ENCODE measurements at regions not wholly inside any gene's neighbourhood (a gene's known extent, or its start where the extent isn't known, plus 50 kb on each side); places are given as distances from the start of the nearest gene placed in this dataset.

DNA sequence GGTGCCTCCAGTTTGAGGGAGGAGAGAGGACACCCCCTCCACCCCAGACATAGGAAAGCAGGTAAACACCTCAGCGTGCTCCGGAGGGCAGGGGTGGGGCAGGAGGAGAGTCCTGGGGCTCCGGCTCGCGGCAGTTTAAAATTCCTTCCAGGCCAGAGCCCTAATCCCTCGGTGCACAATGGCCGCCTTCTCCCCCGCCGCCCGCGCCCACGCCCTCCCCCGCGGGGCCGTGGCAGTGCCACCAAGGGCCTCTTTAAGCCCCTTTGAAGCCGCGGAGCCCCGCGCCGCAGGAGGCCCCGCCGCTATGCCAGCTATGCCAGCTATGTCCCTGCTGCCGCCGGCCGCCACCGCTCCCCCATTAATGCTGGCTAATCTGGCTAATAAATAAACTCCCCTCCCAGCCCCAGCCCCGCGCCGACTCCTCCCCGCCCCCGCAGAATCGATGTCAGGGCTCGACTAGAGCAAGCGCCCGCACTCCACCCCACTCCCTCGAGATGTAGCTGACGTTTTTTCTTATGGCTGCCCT lies 125.1 kb downstream of the MRPL14 start:
- 46% methylated on average over 15 of the region's 37 CpGs for WGBS (ENCODE audit: low lambda C conversion rate)
- H2AFZ ChIP-seq (ENCODE audit: low read depth): no peak overlapping the region
- no peaks in the 10 kb centered on the region for H3K79me2 ChIP-seq (ENCODE audit: insufficient read depth)
- ChIA-PET CTCF (interaction anchor here (0.6 to 2.4 kb wide), 6 partner anchors 11 to 180 kb away, joined by 3 to 8 read pairs (median 4); no protein-coding TSS in a partner anchor), POLR2A (interaction anchor here (1.4 kb wide), 1 partner anchor 60 kb away, joined by 3 read pairs; no protein-coding TSS in a partner anchor)
- H3K4me1 ChIP-seq (ENCODE audit: control insufficient read depth in 1 of 2, insufficient read depth in 2 of 2, low read depth in 1 of 2, low read length in 1 of 2): peaks cover 11 to 42% of the 10 kb centered on the region in 2 experiments; a peak in 3 of 4 replicates
- H3F3A ChIP-seq (replicated peaks; ENCODE audit: insufficient read depth): no peaks in the 10 kb centered on the region
- H3K9me2 ChIP-seq: no peaks in the 10 kb centered on the region
- H4K20me1 ChIP-seq (ENCODE audit: insufficient read depth): no peaks in the 10 kb centered on the region
- H3K9me3 ChIP-seq: no peaks in the 10 kb centered on the region
- no peak overlapping the region for H3K9ac ChIP-seq
- no peak overlapping the region for H3K4me3 ChIP-seq (ENCODE audit: low read depth in 2 of 2, low read length in 1 of 2)
- H3K36me3 ChIP-seq (replicated peaks in 1 of 2; ENCODE audit: control insufficient read depth in 1 of 2, insufficient read depth in 2 of 2, low read length in 1 of 2): no peaks in the 10 kb centered on the region
- DNase-seq: no peak
- H3K27ac ChIP-seq (ENCODE audit: low read depth in 2 of 2, low read length in 1 of 2): no peak overlapping the region
- TF ChIP-seq SMC3 (IDR thresholded peaks at IDR 0.05; ENCODE audit: low read depth, low read length) (no peak), RCOR1 (IDR thresholded peaks at IDR 0.05; ENCODE audit: low read length) (no peak), SIN3A (IDR thresholded peaks at IDR 0.05; ENCODE audit: borderline replicate concordance, low read depth, low read length) (no peak), ELF1 (IDR thresholded peaks at IDR 0.05) (no peak), RXRA (IDR thresholded peaks at IDR 0.05; ENCODE audit: borderline replicate concordance, low read depth) (no peak)
- TF ChIP-seq, protein P1, sequence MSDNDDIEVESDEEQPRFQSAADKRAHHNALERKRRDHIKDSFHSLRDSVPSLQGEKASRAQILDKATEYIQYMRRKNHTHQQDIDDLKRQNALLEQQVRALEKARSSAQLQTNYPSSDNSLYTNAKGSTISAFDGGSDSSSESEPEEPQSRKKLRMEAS (IDR thresholded peaks at IDR 0.05; ENCODE audit: low read depth): no peak
- TF ChIP-seq, protein P2, sequence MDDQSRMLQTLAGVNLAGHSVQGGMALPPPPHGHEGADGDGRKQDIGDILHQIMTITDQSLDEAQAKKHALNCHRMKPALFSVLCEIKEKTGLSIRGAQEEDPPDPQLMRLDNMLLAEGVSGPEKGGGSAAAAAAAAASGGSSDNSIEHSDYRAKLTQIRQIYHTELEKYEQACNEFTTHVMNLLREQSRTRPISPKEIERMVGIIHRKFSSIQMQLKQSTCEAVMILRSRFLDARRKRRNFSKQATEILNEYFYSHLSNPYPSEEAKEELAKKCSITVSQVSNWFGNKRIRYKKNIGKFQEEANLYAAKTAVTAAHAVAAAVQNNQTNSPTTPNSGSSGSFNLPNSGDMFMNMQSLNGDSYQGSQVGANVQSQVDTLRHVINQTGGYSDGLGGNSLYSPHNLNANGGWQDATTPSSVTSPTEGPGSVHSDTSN (IDR thresholded peaks at IDR 0.05): no peak
- no peak overlapping the region for H3K4me2 ChIP-seq
- H3K27me3 ChIP-seq (ENCODE audit: insufficient read depth): no peaks in the 10 kb centered on the region

DNA sequence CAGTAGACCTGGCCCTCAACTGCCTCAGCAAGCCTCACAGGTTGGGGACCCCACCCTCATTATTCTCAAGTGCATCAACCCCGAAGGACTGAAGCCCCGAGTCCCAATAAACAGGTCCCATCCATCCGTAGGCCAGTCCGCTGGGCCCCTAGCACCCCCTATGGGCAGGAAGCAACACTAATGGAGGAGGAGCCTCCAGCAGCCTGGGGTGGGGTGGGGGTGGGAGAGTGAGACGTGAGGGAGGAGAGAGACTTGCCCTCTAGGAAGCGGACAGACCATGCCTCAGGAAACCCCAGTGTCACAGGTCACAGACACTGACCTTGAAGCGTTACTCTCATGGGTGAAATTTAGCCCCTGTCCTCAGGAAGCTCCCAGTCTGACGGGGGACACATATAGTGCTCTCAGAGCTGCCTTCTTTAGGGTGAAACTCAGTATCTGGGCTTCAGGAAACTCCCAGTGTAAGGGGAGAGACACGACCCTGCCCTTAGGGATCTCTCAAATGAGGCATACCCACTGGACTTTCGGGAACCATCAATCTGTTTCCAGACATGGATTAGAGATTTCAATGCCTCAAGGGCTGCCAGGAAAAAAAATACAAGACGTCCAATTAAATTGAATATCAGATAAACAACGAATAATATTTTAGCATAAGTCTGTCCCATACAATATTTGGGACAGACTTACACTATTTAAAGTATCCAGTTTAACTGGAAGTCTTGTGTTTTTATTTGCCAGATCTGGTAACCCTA lies 125.8 kb downstream of the MRPL14 start:
- H3K79me2 ChIP-seq (ENCODE audit: insufficient read depth): no peaks in the 10 kb centered on the region
- CTCF ChIA-PET: interaction anchor here (0.6 to 2.4 kb wide), 12 partner anchors 11 to 337 kb away, joined by 3 to 8 read pairs (median 4); no protein-coding TSS in a partner anchor
- peaks cover 11 to 44% of the 10 kb centered on the region in 2 experiments; a peak in 3 of 4 replicates for H3K4me1 ChIP-seq (ENCODE audit: control insufficient read depth in 1 of 2, insufficient read depth in 2 of 2, low read depth in 1 of 2, low read length in 1 of 2)
- no peaks in the 10 kb centered on the region for H3K9me2 ChIP-seq
- no peak overlapping the region for H3K4me2 ChIP-seq
- no peak overlapping the region; a peak in 1 of 4 replicates for H3K27ac ChIP-seq (ENCODE audit: low read depth in 2 of 2, low read length in 1 of 2)
- no peaks in the 10 kb centered on the region for H4K20me1 ChIP-seq (ENCODE audit: insufficient read depth)
- H3K36me3 ChIP-seq (replicated peaks in 1 of 2; ENCODE audit: control insufficient read depth in 1 of 2, insufficient read depth in 2 of 2, low read length in 1 of 2): no peaks in the 10 kb centered on the region
- WGBS (ENCODE audit: low lambda C conversion rate): 76% methylated on average over 7 of the region's 12 CpGs
- H3K9ac ChIP-seq: no peak overlapping the region
- DNase-seq: peak; percentile 67
- H3F3A ChIP-seq (replicated peaks; ENCODE audit: insufficient read depth): no peaks in the 10 kb centered on the region
- no peaks in the 10 kb centered on the region for H3K9me3 ChIP-seq
- POLR2A ChIA-PET: interaction anchor here (1.4 to 1.5 kb wide), 2 partner anchors 11 to 60 kb away, joined by 3 to 6 read pairs; no protein-coding TSS in a partner anchor
- no peak overlapping the region for H2AFZ ChIP-seq (ENCODE audit: low read depth)
- H3K27me3 ChIP-seq (ENCODE audit: insufficient read depth): no peaks in the 10 kb centered on the region
- TF ChIP-seq NFIC (IDR thresholded peaks at IDR 0.05; ENCODE audit: borderline replicate concordance) (no peak), RAD21 (IDR thresholded peaks at IDR 0.05; ENCODE audit: low read length) (peak; percentile 44), FOXJ3 (CRISPR knock-in tag; IDR thresholded peaks at IDR 0.05) (no peak), NRF1 (IDR thresholded peaks at IDR 0.05; ENCODE audit: low read depth, low read length) (no peak)
- TF ChIP-seq, protein P3, sequence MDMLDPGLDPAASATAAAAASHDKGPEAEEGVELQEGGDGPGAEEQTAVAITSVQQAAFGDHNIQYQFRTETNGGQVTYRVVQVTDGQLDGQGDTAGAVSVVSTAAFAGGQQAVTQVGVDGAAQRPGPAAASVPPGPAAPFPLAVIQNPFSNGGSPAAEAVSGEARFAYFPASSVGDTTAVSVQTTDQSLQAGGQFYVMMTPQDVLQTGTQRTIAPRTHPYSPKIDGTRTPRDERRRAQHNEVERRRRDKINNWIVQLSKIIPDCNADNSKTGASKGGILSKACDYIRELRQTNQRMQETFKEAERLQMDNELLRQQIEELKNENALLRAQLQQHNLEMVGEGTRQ (IDR thresholded peaks at IDR 0.05; ENCODE audit: borderline replicate concordance, low read depth, low read length): no peak
- TF ChIP-seq, protein P4, sequence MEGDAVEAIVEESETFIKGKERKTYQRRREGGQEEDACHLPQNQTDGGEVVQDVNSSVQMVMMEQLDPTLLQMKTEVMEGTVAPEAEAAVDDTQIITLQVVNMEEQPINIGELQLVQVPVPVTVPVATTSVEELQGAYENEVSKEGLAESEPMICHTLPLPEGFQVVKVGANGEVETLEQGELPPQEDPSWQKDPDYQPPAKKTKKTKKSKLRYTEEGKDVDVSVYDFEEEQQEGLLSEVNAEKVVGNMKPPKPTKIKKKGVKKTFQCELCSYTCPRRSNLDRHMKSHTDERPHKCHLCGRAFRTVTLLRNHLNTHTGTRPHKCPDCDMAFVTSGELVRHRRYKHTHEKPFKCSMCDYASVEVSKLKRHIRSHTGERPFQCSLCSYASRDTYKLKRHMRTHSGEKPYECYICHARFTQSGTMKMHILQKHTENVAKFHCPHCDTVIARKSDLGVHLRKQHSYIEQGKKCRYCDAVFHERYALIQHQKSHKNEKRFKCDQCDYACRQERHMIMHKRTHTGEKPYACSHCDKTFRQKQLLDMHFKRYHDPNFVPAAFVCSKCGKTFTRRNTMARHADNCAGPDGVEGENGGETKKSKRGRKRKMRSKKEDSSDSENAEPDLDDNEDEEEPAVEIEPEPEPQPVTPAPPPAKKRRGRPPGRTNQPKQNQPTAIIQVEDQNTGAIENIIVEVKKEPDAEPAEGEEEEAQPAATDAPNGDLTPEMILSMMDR (IDR thresholded peaks at IDR 0.05): peak; percentile 35; the same call in 1 of the 2 replicates
- TF ChIP-seq, protein P1 (IDR thresholded peaks at IDR 0.05; ENCODE audit: low read depth): no peak
- H3K4me3 ChIP-seq (ENCODE audit: low read depth in 2 of 2, low read length in 1 of 2): no peak overlapping the region

Data from SK-N-SH (cell line).